HEK293 (cell line): ENCODE measurements at regions not wholly inside any gene's neighbourhood (a gene's known extent, or its start where the extent isn't known, plus 50 kb on each side); places are given as distances from the start of the nearest gene placed in this dataset.

Source experiments
- CTCF ChIP-seq: fragments of 450-650 bp; formaldehyde crosslinking; IDR thresholded peaks from 2 replicates; pipeline ENCODE4 v1.5.1; 2016; ENCODE audit warnings: missing biosample characterization, missing genetic modification characterization
- FEZF1 ChIP-seq: fragments of 450-650 bp; formaldehyde crosslinking; IDR thresholded peaks from 2 replicates; pipeline ENCODE4 v1.5.1; 2016; ENCODE audit warnings: missing biosample characterization, missing genetic modification characterization
- GLIS1 ChIP-seq: fragments of 450-650 bp; formaldehyde crosslinking; IDR thresholded peaks from 2 replicates; pipeline ENCODE4 v1.5.1; 2016; ENCODE audit warnings: missing biosample characterization, missing genetic modification characterization
- TCF7L2 ChIP-seq: IDR thresholded peaks from 2 replicates; pipeline ENCODE4 v1.6.1; 2011; ENCODE audit warnings: low read depth, mild to moderate bottlenecking, inconsistent platforms, low read length, moderate library complexity, borderline replicate concordance
- YY1 ChIP-seq: fragments of 450-650 bp; formaldehyde crosslinking; IDR thresholded peaks from 2 replicates; pipeline ENCODE4 v1.5.1; 2018; ENCODE audit warnings: missing biosample characterization, missing genetic modification characterization
- ZBTB49 ChIP-seq: fragments of 450-650 bp; formaldehyde crosslinking; IDR thresholded peaks from 2 replicates; pipeline ENCODE4 v1.5.1; 2016; ENCODE audit warnings: missing biosample characterization, missing genetic modification characterization, low read depth
- ZEB2 ChIP-seq: fragments of 450-650 bp; formaldehyde crosslinking; IDR thresholded peaks from 2 replicates; pipeline ENCODE4 v1.5.1; 2016; ENCODE audit warnings: missing biosample characterization, missing genetic modification characterization
- ZNF114 ChIP-seq: fragments of 450-650 bp; formaldehyde crosslinking; IDR thresholded peaks from 2 replicates; pipeline ENCODE4 v1.5.0; 2017; ENCODE audit warnings: missing biosample characterization, missing genetic modification characterization
- ZNF211 ChIP-seq: fragments of 450-650 bp; formaldehyde crosslinking; IDR thresholded peaks from 2 replicates; pipeline ENCODE4 v1.5.1; 2016; ENCODE audit warnings: low read depth, missing biosample characterization, missing genetic modification characterization
- ZNF274 ChIP-seq, 2 experiments: fragments of 200-500 bp in 1 of 2; fragments of 450-650 bp in 1 of 2; sonication (Bioruptor generic) in 1 of 2; formaldehyde crosslinking in 1 of 2; IDR thresholded peaks; 2 replicates each; pipeline versions ENCODE4 v1.5.1 to v1.6.1; 2014 to 2016; ENCODE audit warnings: borderline replicate concordance in 1 of 2, inconsistent platforms in 1 of 2, low read length in 1 of 2, missing biosample characterization in 1 of 2, missing genetic modification characterization in 1 of 2
- ZNF311 ChIP-seq: fragments of 450-650 bp; formaldehyde crosslinking; IDR thresholded peaks from 2 replicates; pipeline ENCODE4 v1.5.1; 2017; ENCODE audit warnings: missing biosample characterization, missing genetic modification characterization, borderline replicate concordance
- ZNF776 ChIP-seq: fragments of 450-650 bp; formaldehyde crosslinking; IDR thresholded peaks from 2 replicates; pipeline ENCODE4 v1.5.0; 2017; ENCODE audit warnings: missing biosample characterization, missing genetic modification characterization, borderline replicate concordance

GRCh38 chr18:60555625-60556024 lies 183.1 kb upstream of the MC4R start:
- no peak for TF ChIP-seq ZNF114 (tag by site-specific recombination)
- TF ChIP-seq TCF7L2, result no peak
- no peak for TF ChIP-seq ZEB2 (tag by site-specific recombination)
- no peak for TF ChIP-seq CTCF
- TF ChIP-seq FEZF1, result no peak
- TF ChIP-seq ZNF311, result no peak
- no peak for TF ChIP-seq YY1
- no peak for TF ChIP-seq ZNF274 (IDR thresholded peaks at IDR 0.05; ENCODE audit: low read length)
- TF ChIP-seq ZNF274 (tag by site-specific recombination; IDR thresholded peaks at IDR 0.05; ENCODE audit: borderline replicate concordance), result no peak
- no peak for TF ChIP-seq ZBTB49
- no peak for TF ChIP-seq GLIS1 (tag by site-specific recombination)
- TF ChIP-seq ZNF776 (tag by site-specific recombination), result no peak
- no peak for TF ChIP-seq ZNF211
